GM21825 (cell line): ENCODE measurements at regions not wholly inside any gene's neighbourhood (a gene's known extent, or its start where the extent isn't known, plus 50 kb on each side); places are given as distances from the start of the nearest gene placed in this dataset.

Source experiments
- ATAC-seq: cut with Tn5 transposase; IDR thresholded peaks from one replicate; pipeline ENCODE4 v1.9.1; 2021; ENCODE audit warnings: mild to moderate bottlenecking, moderate library complexity; ENCODE audit not compliant: unreplicated experiment

DNA sequence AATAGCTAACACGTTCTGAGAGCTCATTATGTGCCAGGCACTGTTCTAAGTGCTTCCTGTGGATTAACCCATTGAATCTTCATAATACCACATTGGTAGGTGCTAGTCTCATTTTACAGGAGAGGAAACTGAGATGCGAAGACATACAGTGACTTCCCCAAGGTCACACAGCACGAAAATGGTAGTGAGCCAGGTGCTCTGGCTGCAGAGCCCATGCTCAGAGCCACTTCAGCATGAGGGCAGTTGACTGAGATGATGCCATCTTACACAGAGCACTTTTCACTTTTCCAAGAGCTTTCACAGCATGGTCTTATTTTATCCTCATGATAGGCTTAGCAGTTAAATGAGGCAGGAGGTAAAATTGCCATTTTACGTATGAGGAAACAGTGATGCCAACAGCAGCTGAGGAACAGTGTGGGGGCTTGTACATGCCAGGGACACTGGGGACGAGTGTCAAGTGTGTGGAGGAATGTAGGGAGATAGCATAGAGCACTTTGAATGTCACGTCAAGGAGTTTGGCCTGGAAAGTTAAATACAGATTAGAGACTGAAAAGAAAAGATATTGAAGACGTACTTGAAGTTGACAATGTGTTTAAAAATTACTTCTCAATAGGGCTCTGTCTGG, 180.0 kb downstream of the KIF4B start:
- no peak for ATAC-seq

DNA sequence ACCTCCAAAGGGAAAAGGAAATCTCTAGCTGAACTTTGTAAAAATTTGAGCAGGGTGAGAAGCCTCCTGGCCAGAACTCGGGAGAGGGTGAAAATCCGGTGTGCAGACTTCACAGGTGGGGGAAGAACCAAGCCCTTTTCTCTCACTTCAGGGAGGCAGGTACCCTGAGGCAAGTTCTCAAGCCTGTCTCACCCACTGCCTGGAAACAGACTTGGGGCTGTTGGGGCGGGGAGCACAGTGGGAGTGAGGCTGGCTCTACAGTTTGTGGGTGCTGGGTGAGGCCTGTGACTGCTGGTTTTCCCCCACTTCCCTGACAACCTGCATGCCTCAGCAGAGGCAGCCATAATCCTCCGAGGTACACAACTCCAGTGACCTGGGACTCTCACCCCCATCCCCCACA, 187.1 kb downstream of the KIF4B start:
- ATAC-seq: no peak

- ATAC-seq: no peak
Observed at GRCh38 chr5:155211764-155212163, 198.2 kb downstream of the KIF4B start.

- no peak for ATAC-seq
Observed at GRCh38 chr5:155222393-155222792, 208.8 kb downstream of the KIF4B start.

DNA sequence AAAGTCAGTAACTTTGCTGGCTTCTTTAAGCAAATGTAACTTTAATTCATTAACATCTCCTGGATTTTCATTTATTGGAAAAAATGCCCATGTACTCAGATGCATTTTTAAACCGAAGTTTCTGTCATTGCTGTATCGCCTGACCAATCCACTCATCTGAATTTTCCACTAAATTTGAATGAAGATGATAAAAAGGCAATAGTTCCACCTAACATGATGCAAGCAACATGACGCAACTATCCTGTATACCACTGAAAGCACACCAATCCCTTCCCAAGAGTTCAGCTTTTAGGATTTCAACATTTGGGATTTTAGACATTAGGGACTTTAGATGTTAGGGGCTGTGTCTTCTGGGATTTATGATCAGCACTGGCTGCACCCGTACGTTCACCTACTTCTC, 215.6 kb downstream of the KIF4B start:
- ATAC-seq: no peak

GRCh38 chr5:155239803-155240202, 226.2 kb downstream of the KIF4B start:
- ATAC-seq: no peak

GRCh38 chr5:155250596-155250995, 237.0 kb downstream of the KIF4B start:
- no peak for ATAC-seq

DNA sequence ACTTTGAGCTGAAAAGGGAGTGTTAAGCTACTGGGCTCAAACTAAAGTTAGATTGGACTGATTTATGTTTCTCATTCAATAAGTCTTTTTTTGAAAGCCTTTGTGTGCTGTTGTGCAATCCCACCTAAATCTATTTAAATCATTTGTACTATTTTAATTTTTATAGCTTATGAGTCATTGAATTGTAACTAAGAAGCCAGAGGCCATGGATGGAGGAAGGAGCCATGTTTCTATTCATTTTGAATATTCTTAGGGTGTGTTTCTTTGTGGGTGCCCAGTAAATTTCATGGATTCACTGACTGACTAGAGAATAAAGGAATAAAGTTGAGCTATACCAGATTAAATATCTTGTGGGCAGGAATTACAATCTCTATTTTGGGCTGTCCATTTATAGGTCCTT, 238.5 kb downstream of the KIF4B start:
- ATAC-seq: no peak

DNA sequence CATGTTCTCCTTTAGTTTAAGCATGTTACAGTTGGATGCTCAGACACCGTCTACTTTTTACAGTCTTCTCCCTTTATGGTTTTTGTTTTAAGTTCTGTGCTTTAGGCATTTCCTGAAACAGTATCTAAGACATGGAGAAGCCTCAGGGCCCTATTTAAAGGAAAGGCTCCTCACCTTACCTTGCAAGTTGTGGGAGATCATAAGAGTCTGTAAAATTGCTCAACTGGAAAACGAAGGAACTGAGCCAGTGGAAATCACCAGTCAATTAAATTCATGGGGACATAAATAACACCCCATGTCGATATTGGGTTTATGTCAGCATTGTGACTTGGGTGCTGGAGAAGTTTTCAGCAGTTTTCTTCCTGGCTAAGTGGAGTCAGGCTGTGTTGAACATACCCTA, 239.2 kb downstream of the KIF4B start:
- no peak for ATAC-seq

DNA sequence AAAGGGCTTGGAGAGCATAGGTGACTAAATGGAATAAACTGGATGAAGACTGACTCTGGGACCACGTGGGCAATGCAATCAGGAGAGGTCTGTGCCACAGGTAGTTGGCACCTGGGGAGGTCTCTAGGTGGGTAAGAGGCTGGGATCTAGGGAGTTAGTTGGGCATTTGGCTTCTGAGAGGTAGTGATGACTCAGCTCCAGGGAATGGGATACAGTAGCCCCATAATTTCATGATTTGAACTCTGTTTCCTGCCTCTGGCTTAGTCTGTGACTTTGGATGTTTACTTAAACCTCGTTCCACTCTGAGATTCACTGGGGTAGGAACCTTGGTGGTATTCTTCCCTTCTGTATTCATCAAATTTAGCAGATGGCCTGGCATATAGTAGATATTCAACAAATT, 240.8 kb downstream of the KIF4B start:
- ATAC-seq: no peak

GRCh38 chr5:155258161-155258560, 244.6 kb downstream of the KIF4B start:
- ATAC-seq: no peak

GRCh38 chr5:155259648-155260047, 246.1 kb downstream of the KIF4B start:
- no peak for ATAC-seq

- no peak for ATAC-seq
Observed at GRCh38 chr5:155260798-155261197, 247.2 kb downstream of the KIF4B start.

DNA sequence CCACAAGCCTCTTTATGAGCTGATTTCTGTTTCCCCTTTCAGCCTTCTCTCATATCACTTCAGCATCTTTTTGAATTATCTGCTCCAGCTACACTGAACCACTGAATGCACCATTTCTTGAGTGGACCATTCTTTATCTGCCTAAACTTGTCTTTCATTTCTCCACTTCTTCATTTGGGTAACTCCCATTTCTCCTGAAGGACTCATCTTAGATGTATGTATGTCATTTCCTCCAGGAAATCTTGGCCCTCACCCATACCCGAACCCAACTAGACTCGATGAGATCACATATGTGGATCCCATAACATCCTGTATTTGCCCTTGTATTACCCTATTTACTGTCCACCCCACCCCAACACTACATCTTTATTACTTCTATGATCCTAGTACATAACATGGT, 249.8 kb downstream of the KIF4B start:
- no peak for ATAC-seq

DNA sequence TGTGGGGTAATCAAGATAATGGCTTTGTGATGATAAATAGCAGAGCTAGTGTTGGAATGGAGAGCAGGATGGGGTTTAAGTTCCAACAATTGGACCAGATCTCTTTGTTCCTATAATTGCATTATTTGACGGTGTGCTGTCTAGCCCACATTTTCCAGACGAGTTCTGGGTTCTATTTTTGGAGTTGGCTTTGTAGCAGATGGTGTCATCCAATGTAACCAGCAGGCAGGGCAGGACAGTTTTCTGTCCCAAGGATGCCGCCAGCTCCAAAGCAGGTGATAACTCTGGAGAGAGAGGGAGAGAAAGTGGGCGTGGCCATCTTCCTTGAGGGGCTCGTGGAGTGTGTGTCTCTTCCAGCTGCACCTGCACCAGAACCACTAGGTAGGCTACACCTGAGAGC, 251.3 kb downstream of the KIF4B start:
- no peak for ATAC-seq

DNA sequence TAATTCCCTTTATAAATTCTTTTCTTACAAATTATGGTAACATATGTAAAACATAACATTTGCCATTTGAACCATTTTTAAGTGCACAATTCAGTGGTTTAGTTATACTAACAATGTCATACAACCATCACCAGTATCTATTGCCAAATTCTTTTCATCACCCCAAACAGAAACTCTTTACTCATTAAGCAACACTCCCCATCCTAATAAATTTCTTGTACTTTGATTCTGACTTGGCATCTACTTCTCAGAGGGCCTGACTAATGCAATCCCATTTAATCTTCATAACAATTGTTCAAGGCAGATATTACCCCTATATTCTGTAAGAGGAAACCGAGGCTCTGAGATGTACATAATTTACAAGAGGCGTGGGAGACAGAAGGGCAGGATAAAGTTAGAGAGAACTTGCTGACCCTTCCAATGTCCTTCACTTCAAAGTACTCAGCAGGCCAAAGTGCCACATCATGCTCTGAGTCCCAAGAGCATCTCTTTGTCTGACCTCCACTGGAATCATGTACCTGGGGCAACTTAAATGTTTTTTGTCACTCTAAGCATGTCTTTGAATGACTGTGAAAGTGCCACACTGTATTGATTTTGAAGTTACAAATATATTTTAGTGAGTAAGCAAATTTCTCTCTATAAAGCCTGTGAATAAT, 255.3 kb downstream of the KIF4B start:
- no peak for ATAC-seq

- no peak for ATAC-seq
Observed at GRCh38 chr5:155270725-155271124, 257.2 kb downstream of the KIF4B start.

DNA sequence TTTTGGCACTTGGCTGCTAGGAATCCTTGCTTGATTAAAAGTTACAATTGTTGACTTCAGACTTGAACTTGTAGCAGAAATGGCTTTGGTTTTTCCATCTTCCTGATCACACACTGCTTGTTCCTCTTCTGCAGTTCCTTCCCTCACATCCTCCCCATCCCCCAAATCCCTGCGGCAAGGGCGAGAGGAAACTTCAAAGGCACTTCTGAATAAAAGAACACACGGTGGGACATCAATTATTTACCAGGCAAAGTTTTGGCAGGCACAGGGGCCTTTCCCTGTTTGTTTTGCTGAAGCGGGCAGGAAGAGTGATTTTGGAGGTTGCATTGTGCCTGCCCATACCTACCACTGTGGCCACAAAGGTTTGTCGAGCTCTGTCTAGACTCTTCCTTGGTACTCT, 260.9 kb downstream of the KIF4B start:
- ATAC-seq: no peak

DNA sequence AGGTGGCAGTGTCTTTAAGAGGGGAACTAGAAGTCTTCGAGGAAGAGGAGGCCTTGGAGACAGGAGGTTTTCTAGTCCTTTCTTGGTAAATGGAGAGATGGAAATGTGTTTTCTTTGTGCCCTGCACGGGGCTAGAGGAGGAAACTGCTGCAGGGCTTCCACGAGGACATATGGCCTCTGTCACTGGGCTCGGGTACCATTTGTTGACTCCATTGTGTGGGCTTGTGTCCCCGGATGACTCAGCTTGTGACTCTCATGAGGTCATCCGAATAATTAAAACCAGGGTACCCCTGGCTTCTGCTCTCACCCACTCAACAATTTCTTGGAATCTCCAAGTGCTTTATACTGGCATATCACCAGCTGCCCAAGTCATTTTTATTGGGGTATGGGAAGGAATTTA, 261.7 kb downstream of the KIF4B start:
- ATAC-seq: no peak

DNA sequence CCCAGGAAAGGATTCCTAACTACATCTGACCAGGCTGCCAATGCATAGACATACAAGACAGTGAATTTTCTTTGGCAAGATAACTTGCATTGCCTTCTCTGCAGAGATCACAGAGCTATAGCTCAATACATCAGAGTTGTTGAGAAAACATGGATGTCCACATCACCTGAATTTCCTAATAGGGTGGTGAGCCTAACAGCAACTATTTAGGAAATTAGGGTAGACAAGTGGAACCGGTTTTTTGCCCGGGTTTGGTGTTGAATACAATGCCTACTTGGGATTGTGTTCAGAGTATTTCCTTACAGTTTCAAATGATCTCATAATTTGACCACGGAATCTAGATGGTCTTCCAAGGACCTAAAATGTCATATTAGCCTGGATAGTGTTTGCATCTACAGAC, 262.7 kb downstream of the KIF4B start:
- no peak for ATAC-seq

DNA sequence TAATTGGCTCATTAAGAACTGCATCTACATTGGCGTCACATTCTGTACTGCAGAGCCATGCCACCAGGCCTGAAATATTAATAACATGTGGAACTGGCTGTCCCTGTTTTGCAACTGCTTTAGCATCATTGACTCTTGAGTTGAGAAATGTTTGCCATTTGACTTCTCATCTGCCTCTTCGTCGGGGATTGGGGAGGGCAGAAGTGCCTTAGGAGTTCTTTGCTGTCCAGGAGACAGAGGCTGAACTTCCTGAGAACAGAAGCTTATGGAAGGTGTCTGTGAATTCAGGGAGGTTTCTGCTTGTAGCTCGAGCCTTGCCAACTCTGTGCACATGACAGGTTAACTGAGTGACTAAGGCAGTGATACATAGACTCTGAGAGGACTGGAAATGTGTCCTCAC, 265.0 kb downstream of the KIF4B start:
- ATAC-seq: no peak

DNA sequence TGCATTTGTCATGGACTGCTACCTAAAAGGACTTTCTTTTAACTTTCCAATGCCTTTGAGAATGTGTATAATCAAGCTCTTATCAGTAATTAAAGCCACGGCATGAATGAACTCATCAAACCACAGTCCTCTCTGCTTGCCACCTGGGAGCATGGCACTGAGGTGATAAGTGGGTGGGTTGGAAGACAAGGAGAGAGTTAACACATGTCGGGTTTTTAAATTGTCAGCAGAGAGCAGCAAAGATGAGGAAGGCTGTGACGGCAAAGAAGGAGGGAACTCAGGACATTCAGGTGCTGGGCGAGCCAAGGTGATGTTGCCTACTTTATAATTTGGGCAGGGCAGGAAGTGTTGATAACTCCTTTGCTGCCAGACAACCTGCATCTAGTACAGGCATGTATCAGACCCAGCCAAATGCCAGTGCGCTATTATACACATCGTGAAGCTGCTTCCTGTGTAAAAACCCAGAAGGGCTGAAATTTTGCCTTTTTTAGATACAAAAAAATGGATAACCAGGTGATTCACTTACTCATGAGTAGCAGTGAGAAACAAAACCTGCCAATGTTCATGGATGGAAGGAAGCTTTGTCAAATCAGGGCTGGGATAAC, 269.1 kb downstream of the KIF4B start:
- no peak for ATAC-seq

- ATAC-seq: no peak
Observed at GRCh38 chr5:155285706-155286105, 272.2 kb downstream of the KIF4B start.
